GM23338 (cell line): ENCODE measurements at regions not wholly inside any gene's neighbourhood (a gene's known extent, or its start where the extent isn't known, plus 50 kb on each side); places are given as distances from the start of the nearest gene placed in this dataset.

ENCODE experiments used
- CREB1 ChIP-seq: fragments of 250-450 bp; sonication (Bioruptor Pico); IDR thresholded peaks from 2 replicates; pipeline ENCODE4 v1.5.0; 2020; ENCODE audit warnings: low read depth, mild to moderate bottlenecking, moderate library complexity
- CTCF ChIP-seq, 2 experiments: fragments of 200-600 bp in 1 of 2; sonication (generic) in 1 of 2; conservative IDR thresholded peaks; 2 replicates each; pipeline versions ENCODE4 v1.5.1 to v1.6.1; 2016 to 2017; ENCODE audit warnings: antibody characterized with exemption in 2 of 2, low read depth in 2 of 2, mild to moderate bottlenecking in 2 of 2, moderate library complexity in 1 of 2
- EZH2 ChIP-seq: fragments of 200-600 bp; sonication (generic); IDR thresholded peaks from one replicate; pipeline ENCODE4 v1.8.0; 2017; ENCODE audit warnings: antibody characterized with exemption, mild to moderate bottlenecking, low read depth; ENCODE audit not compliant: unreplicated experiment
- EZH2phosphoT487 ChIP-seq: fragments of 200-600 bp; sonication (generic); IDR thresholded peaks from one replicate; pipeline ENCODE4 v1.8.1; 2018; ENCODE audit warnings: antibody characterized with exemption; ENCODE audit not compliant: unreplicated experiment
- JUNB ChIP-seq: IDR thresholded peaks from one replicate; pipeline ENCODE4 v1.6.1; 2016; ENCODE audit warnings: antibody characterized with exemption; ENCODE audit not compliant: unreplicated experiment
- POLR2AphosphoS5 ChIP-seq: IDR thresholded peaks from 2 replicates; pipeline ENCODE4 v1.6.1; 2016; ENCODE audit warnings: antibody characterized with exemption, low read depth
- REST ChIP-seq: IDR thresholded peaks from one replicate; pipeline ENCODE4 v1.6.1; 2018; ENCODE audit warnings: antibody characterized with exemption; ENCODE audit not compliant: unreplicated experiment
- ZNF114 ChIP-seq: fragments of 250-450 bp; sonication (Bioruptor Pico); IDR thresholded peaks from 2 replicates; pipeline ENCODE4 v1.5.0; 2020; ENCODE audit warnings: mild to moderate bottlenecking, moderate library complexity

GRCh38 chr6:8831366-8832152, 396.2 kb upstream of the SLC35B3 start:
- no peak for TF ChIP-seq REST
- TF ChIP-seq CTCF (conservative IDR thresholded peaks at IDR 0.05; ENCODE audit: low read depth in 2 of 2) = no peak
- TF ChIP-seq JUNB = no peak
- no peak for TF ChIP-seq EZH2
- TF ChIP-seq POLR2AphosphoS5 = no peak
- no peak for TF ChIP-seq EZH2phosphoT487
- TF ChIP-seq CREB1 = no peak
- TF ChIP-seq ZNF114 = no peak
